ENCODE measurements at regions not wholly inside any gene's neighbourhood (a gene's known extent, or its start where the extent isn't known, plus 50 kb on each side); places are given as distances from the start of the nearest gene placed in this dataset.

GRCh38 chr3:152103257-152103656, 165.5 kb upstream of the MBNL1 start:
- Mint-ChIP-seq H3K27me3 (peaks cover 12% of the 10 kb centered on the region), H3K9me3 (no peaks in the 10 kb centered on the region), H3K4me3 (no peak overlapping the region), H3K4me1 (peaks cover 7% of the 10 kb centered on the region), H3K27ac (no peak overlapping the region), H3K36me3 (ENCODE audit: low read depth) (no peaks in the 10 kb centered on the region)
- no peak for DNase-seq
- intact Hi-C loops (cut with micrococcal nuclease): no loop called here

- Mint-ChIP-seq H3K27ac (no peak overlapping the region), H3K27me3 (peaks cover 13% of the 10 kb centered on the region), H3K4me1 (peaks cover 7% of the 10 kb centered on the region), H3K9me3 (no peaks in the 10 kb centered on the region), H3K36me3 (ENCODE audit: low read depth) (no peaks in the 10 kb centered on the region), H3K4me3 (no peak overlapping the region)
- DNase-seq: no peak
- intact Hi-C loops (cut with micrococcal nuclease): no loop called here
Measured at GRCh38 chr3:152104847-152105415, 163.8 kb upstream of the MBNL1 start.

- Mint-ChIP-seq H3K27ac (no peak overlapping the region), H3K4me1 (peaks cover 3% of the 10 kb centered on the region), H3K36me3 (ENCODE audit: low read depth) (no peaks in the 10 kb centered on the region), H3K9me3 (no peaks in the 10 kb centered on the region), H3K27me3 (peaks cover 14% of the 10 kb centered on the region), H3K4me3 (no peak overlapping the region)
- intact Hi-C loops (cut with micrococcal nuclease): no loop called here
- DNase-seq: no peak
Measured at GRCh38 chr3:152105446-152105845, 163.3 kb upstream of the MBNL1 start.

- peaks cover 2% of the 10 kb centered on the region for H3K4me1 Mint-ChIP-seq
- H3K27ac Mint-ChIP-seq: no peak overlapping the region
- H3K9me3 Mint-ChIP-seq: no peaks in the 10 kb centered on the region
- H3K36me3 Mint-ChIP-seq (ENCODE audit: low read depth): no peaks in the 10 kb centered on the region
- peaks cover 17% of the 10 kb centered on the region for H3K27me3 Mint-ChIP-seq
- DNase-seq: no peak
- intact Hi-C loops (cut with micrococcal nuclease): no loop called here
- H3K4me3 Mint-ChIP-seq: no peak overlapping the region
Measured at GRCh38 chr3:152109038-152109437, 159.7 kb upstream of the MBNL1 start.

GRCh38 chr3:152113413-152113812, 155.3 kb upstream of the MBNL1 start:
- peaks cover 12% of the 10 kb centered on the region for H3K9me3 Mint-ChIP-seq

GRCh38 chr3:152113992-152114651, 154.6 kb upstream of the MBNL1 start:
- Mint-ChIP-seq H3K4me3 (no peak overlapping the region), H3K27ac (no peak overlapping the region), H3K36me3 (ENCODE audit: low read depth) (no peaks in the 10 kb centered on the region), H3K27me3 (peaks cover 15% of the 10 kb centered on the region), H3K4me1 (no peaks in the 10 kb centered on the region), H3K9me3 (peaks cover 12% of the 10 kb centered on the region)
- DNase-seq: no peak
- intact Hi-C loops (cut with micrococcal nuclease): no loop called here

More at GRCh38 chr3:152113413-152113812, 155.3 kb upstream of the MBNL1 start:
- intact Hi-C loops (cut with micrococcal nuclease): no loop called here
- Mint-ChIP-seq H3K4me1 (no peaks in the 10 kb centered on the region), H3K27me3 (peaks cover 17% of the 10 kb centered on the region), H3K36me3 (ENCODE audit: low read depth) (no peaks in the 10 kb centered on the region), H3K27ac (no peak overlapping the region), H3K4me3 (no peak overlapping the region)
- no peak for DNase-seq

GRCh38 chr3:152120601-152121269, 148.0 kb upstream of the MBNL1 start:
- H3K27me3 Mint-ChIP-seq: peaks cover 3% of the 10 kb centered on the region
- no peak overlapping the region for H3K27ac Mint-ChIP-seq
- H3K9me3 Mint-ChIP-seq: peaks cover 15% of the 10 kb centered on the region
- H3K4me3 Mint-ChIP-seq: no peak overlapping the region
- intact Hi-C loops (cut with micrococcal nuclease): no loop called here
- no peaks in the 10 kb centered on the region for H3K36me3 Mint-ChIP-seq (ENCODE audit: low read depth)
- DNase-seq: no peak
- H3K4me1 Mint-ChIP-seq: peaks cover 6% of the 10 kb centered on the region

GRCh38 chr3:152121270-152121636, 147.5 kb upstream of the MBNL1 start:
- Mint-ChIP-seq H3K27ac (no peak overlapping the region), H3K9me3 (peaks cover 15% of the 10 kb centered on the region)
- intact Hi-C loops (cut with micrococcal nuclease): no loop called here

GRCh38 chr3:152122851-152123250, 145.9 kb upstream of the MBNL1 start:
- intact Hi-C loops (cut with micrococcal nuclease): no loop called here
- H3K4me3 Mint-ChIP-seq: no peak overlapping the region
- peaks cover 5% of the 10 kb centered on the region for H3K9me3 Mint-ChIP-seq
- peaks cover 14% of the 10 kb centered on the region for H3K4me1 Mint-ChIP-seq
- no peak overlapping the region for H3K27ac Mint-ChIP-seq
- peaks cover 5% of the 10 kb centered on the region for H3K27me3 Mint-ChIP-seq
- no peak for DNase-seq
- peaks cover 2% of the 10 kb centered on the region for H3K36me3 Mint-ChIP-seq (ENCODE audit: low read depth)

More at GRCh38 chr3:152121270-152121636, 147.5 kb upstream of the MBNL1 start:
- no peaks in the 10 kb centered on the region for H3K36me3 Mint-ChIP-seq (ENCODE audit: low read depth)
- H3K4me3 Mint-ChIP-seq: no peak overlapping the region
- peaks cover 6% of the 10 kb centered on the region for H3K4me1 Mint-ChIP-seq
- DNase-seq: no peak
- H3K27me3 Mint-ChIP-seq: peaks cover 3% of the 10 kb centered on the region

GRCh38 chr3:152123457-152123856, 145.3 kb upstream of the MBNL1 start:
- peaks cover 3% of the 10 kb centered on the region for H3K9me3 Mint-ChIP-seq
- DNase-seq: no peak
- H3K4me1 Mint-ChIP-seq: peaks cover 14% of the 10 kb centered on the region
- H3K27me3 Mint-ChIP-seq: peaks cover 8% of the 10 kb centered on the region
- peaks cover 2% of the 10 kb centered on the region for H3K36me3 Mint-ChIP-seq (ENCODE audit: low read depth)
- intact Hi-C loops (cut with micrococcal nuclease): no loop called here
- no peak overlapping the region for H3K4me3 Mint-ChIP-seq
- no peak overlapping the region for H3K27ac Mint-ChIP-seq

- intact Hi-C loops (cut with micrococcal nuclease): loop anchor here (2.0 to 5.0 kb wide), 3 partner anchors 67 to 206 kb away; no protein-coding TSS in a partner anchor
- no peak overlapping the region for H3K4me3 Mint-ChIP-seq
- no peak for DNase-seq
Measured at GRCh38 chr3:152126260-152126659, 142.5 kb upstream of the MBNL1 start.

GRCh38 chr3:152127058-152127457, 141.7 kb upstream of the MBNL1 start:
- Mint-ChIP-seq H3K27ac (no peak overlapping the region), H3K27me3 (peaks cover 15% of the 10 kb centered on the region), H3K4me1 (peaks cover 10% of the 10 kb centered on the region), H3K36me3 (ENCODE audit: low read depth) (peaks cover 2% of the 10 kb centered on the region), H3K4me3 (no peak overlapping the region), H3K9me3 (peaks cover 3% of the 10 kb centered on the region)
- peak; percentile 59 for DNase-seq
- intact Hi-C loops (cut with micrococcal nuclease): loop anchor here (2.0 to 5.0 kb wide), 3 partner anchors 66 to 205 kb away; no protein-coding TSS in a partner anchor

More at GRCh38 chr3:152126260-152126659, 142.5 kb upstream of the MBNL1 start:
- Mint-ChIP-seq H3K36me3 (ENCODE audit: low read depth) (peaks cover 2% of the 10 kb centered on the region), H3K9me3 (peaks cover 3% of the 10 kb centered on the region), H3K27me3 (peaks cover 15% of the 10 kb centered on the region), H3K4me1 (peaks cover 10% of the 10 kb centered on the region), H3K27ac (no peak overlapping the region)

- intact Hi-C loops (cut with micrococcal nuclease): loop anchor here (5.0 kb wide), 2 partner anchors 114 to 204 kb away; no protein-coding TSS in a partner anchor
- no peak for DNase-seq
- Mint-ChIP-seq H3K4me3 (no peak overlapping the region), H3K36me3 (ENCODE audit: low read depth) (peaks cover 2% of the 10 kb centered on the region), H3K9me3 (no peaks in the 10 kb centered on the region), H3K27me3 (peaks cover 23% of the 10 kb centered on the region), H3K27ac (no peak overlapping the region), H3K4me1 (peaks cover 8% of the 10 kb centered on the region)
Measured at GRCh38 chr3:152128356-152128755, 140.4 kb upstream of the MBNL1 start.

GRCh38 chr3:152139651-152140050, 129.1 kb upstream of the MBNL1 start:
- Mint-ChIP-seq H3K9me3 (peaks cover 9% of the 10 kb centered on the region), H3K27ac (no peak overlapping the region), H3K27me3 (peaks cover 8% of the 10 kb centered on the region), H3K36me3 (ENCODE audit: low read depth) (no peaks in the 10 kb centered on the region), H3K4me1 (no peaks in the 10 kb centered on the region), H3K4me3 (no peak overlapping the region)
- no peak for DNase-seq
- intact Hi-C loops (cut with micrococcal nuclease): no loop called here
